Mesothelial cell of epicardium (in vitro differentiated cells): ENCODE measurements at regions not wholly inside any gene's neighbourhood (a gene's known extent, or its start where the extent isn't known, plus 50 kb on each side); places are given as distances from the start of the nearest gene placed in this dataset.

Source experiments
- DNase-seq, 2 experiments: peaks; one replicate each; pipeline ENCODE4 v3.0.0; 2021; ENCODE audit warnings: low spot score in 2 of 2; ENCODE audit not compliant: unreplicated experiment in 2 of 2
- H3K27ac Mint-ChIP-seq: 2 replicates; pipeline ENCODE4 v1.8.0; 2021; ENCODE audit warnings: mixed read lengths
- H3K27me3 Mint-ChIP-seq: 2 replicates; pipeline ENCODE4 v1.8.0; 2021; ENCODE audit warnings: low read depth, mixed read lengths
- H3K36me3 Mint-ChIP-seq: 2 replicates; pipeline ENCODE4 v1.8.0; 2021; ENCODE audit warnings: mixed read lengths
- H3K4me1 Mint-ChIP-seq: 2 replicates; pipeline ENCODE4 v1.8.0; 2021; ENCODE audit warnings: mixed read lengths
- H3K4me3 Mint-ChIP-seq: 2 replicates; pipeline ENCODE4 v1.8.0; 2021; ENCODE audit warnings: mild to moderate bottlenecking, moderate library complexity, mixed read lengths
- H3K9me3 Mint-ChIP-seq: 2 replicates; pipeline ENCODE4 v1.8.0; 2021; ENCODE audit warnings: mixed read lengths
- TF ChIP-seq, protein P1 (sequence below): fragments of 200-600 bp; sonication (generic); IDR thresholded peaks from one replicate; pipeline ENCODE4 v1.5.0; 2021; ENCODE audit warnings: antibody characterized with exemption; ENCODE audit not compliant: unreplicated experiment

DNA sequence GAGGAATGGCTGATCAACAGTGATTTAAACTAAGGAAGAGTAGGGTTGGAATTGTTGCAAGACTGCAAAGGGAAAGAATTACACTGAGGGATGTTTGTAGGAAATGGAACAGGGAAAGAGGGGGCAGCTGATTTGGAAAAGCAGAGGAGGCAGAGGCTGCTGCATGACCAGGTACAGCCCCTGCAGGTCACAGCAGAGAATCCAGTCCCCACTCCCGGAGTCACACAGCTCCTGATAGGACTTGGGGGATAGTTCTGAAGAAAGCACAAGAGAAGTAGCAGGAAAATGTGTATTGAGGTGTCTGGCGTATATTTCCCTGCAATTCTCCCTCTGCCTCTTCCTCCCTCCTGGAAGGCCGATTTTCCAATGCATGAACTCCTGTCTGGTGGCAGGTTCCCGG, 92.5 kb upstream of the PDE10A start:
- Mint-ChIP-seq H3K4me1 (peaks cover 2% of the 10 kb centered on the region), H3K9me3 (no peaks in the 10 kb centered on the region), H3K27ac (no peak overlapping the region), H3K27me3 (peaks cover 13% of the 10 kb centered on the region), H3K4me3 (no peak overlapping the region), H3K36me3 (no peaks in the 10 kb centered on the region)
- DNase-seq = no peak
- TF ChIP-seq, protein P1, sequence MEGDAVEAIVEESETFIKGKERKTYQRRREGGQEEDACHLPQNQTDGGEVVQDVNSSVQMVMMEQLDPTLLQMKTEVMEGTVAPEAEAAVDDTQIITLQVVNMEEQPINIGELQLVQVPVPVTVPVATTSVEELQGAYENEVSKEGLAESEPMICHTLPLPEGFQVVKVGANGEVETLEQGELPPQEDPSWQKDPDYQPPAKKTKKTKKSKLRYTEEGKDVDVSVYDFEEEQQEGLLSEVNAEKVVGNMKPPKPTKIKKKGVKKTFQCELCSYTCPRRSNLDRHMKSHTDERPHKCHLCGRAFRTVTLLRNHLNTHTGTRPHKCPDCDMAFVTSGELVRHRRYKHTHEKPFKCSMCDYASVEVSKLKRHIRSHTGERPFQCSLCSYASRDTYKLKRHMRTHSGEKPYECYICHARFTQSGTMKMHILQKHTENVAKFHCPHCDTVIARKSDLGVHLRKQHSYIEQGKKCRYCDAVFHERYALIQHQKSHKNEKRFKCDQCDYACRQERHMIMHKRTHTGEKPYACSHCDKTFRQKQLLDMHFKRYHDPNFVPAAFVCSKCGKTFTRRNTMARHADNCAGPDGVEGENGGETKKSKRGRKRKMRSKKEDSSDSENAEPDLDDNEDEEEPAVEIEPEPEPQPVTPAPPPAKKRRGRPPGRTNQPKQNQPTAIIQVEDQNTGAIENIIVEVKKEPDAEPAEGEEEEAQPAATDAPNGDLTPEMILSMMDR = no peak

DNA sequence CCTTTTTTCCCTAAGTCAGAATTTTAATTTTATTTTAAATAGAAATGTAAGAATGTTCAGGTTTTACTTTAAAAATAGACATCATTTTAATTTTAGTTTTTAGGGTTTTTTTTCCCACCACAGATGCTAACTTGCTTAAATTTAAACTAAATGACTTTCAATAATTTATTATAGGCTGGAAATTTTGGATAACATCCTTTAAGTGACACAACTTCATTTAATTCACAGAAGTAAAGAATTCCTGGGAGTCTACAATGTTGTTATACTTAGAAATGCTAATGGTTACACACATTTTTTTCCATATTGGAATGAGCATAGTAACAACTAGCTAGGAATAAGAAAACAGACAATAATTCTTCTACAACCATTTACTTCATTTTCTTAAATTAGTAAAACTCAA, 90.5 kb upstream of the PDE10A start:
- Mint-ChIP-seq H3K4me3 (no peak overlapping the region), H3K27ac (no peak overlapping the region), H3K36me3 (no peaks in the 10 kb centered on the region), H3K4me1 (peaks cover 2% of the 10 kb centered on the region), H3K27me3 (peaks cover 12% of the 10 kb centered on the region), H3K9me3 (peaks cover 6% of the 10 kb centered on the region)
- TF ChIP-seq, protein P1 = no peak
- DNase-seq = no peak

DNA sequence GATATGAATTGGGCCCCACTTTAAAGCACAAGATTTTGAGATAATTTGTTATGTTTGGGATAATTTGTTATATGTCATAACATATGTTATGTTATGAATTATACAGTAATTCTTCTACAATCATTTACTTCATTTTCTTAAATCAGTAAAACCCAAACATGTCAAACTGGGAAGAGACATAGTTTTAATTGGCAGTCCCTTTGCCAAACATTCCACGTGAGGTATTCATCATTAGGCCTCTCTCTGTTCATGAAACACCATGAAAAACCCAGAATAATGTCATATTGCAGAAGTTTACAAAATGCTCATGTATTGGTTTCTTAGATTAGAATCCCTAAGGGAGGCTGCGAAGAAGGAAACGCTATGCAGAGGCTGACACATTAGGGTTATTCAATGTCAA, 89.4 kb upstream of the PDE10A start:
- Mint-ChIP-seq H3K4me1 (peaks cover 2% of the 10 kb centered on the region), H3K36me3 (no peaks in the 10 kb centered on the region), H3K9me3 (peaks cover 6% of the 10 kb centered on the region), H3K4me3 (no peak overlapping the region), H3K27ac (no peak overlapping the region), H3K27me3 (peaks cover 11% of the 10 kb centered on the region)
- TF ChIP-seq, protein P1 = no peak
- DNase-seq = no peak

DNA sequence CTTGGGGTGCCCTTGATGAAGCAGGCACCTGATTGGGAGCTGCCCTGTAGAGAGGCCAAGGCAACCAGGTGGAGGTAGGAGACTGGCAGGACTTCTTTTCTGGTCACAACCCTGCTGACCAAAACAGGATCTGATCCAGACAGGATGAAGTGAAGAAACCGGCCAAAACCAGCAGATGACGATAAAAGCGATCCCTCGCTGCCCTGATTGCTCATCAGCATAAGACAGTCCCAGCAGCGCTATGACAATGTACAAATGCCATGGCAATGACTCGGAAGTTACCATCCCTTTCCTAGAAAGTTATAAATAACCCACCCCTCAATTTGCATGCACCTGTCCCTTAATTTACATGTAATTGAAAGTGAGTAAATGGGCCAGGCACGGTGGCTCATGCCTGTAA, 88.4 kb upstream of the PDE10A start:
- Mint-ChIP-seq H3K4me3 (no peak overlapping the region), H3K9me3 (peaks cover 6% of the 10 kb centered on the region), H3K4me1 (peaks cover 2% of the 10 kb centered on the region), H3K27ac (no peak overlapping the region), H3K36me3 (no peaks in the 10 kb centered on the region), H3K27me3 (peaks cover 12% of the 10 kb centered on the region)
- no peak for DNase-seq
- TF ChIP-seq, protein P1 = no peak

DNA sequence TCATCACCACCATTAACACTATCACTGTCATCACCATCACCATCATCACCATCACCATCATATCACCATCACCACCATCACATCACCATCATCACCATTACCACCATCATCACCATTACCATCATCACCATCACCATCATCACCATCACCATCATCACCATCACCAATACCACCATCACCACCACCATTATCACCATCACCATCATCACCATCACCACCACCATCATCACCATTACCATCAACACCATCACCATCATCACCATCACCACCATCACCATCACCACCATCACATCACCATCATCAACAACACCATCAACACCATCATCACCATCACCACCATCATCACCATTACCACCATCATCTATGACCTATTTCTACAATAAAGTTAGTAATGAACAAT, 86.1 kb upstream of the PDE10A start:
- peaks cover 5% of the 10 kb centered on the region for H3K27me3 Mint-ChIP-seq
- peaks cover 2% of the 10 kb centered on the region for H3K4me1 Mint-ChIP-seq
- DNase-seq = no peak
- H3K4me3 Mint-ChIP-seq = no peak overlapping the region
- H3K27ac Mint-ChIP-seq = no peak overlapping the region
- no peaks in the 10 kb centered on the region for H3K36me3 Mint-ChIP-seq
- TF ChIP-seq, protein P1 = no peak
- H3K9me3 Mint-ChIP-seq = peaks cover 6% of the 10 kb centered on the region

DNA sequence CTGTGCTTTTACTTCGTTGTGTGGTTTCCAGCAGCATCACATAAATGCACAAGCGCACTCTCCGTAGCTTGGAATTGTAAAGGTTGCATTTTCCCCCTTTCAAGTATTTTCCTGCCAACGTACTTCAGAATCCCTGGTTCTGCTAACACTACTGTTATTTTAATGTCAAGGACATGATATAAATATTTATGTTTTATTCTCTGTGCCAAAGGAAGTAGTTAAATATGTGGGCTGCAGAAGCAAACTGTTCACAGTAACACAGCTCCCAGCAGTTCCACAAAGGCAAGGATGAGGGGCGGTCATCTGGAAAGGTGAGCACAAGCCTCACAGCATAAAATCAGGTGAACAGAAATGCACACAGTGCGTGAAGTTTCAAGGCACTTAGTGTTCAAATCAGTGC, 85.3 kb upstream of the PDE10A start:
- Mint-ChIP-seq H3K36me3 (no peaks in the 10 kb centered on the region), H3K27ac (no peak overlapping the region), H3K4me1 (peaks cover 3% of the 10 kb centered on the region), H3K27me3 (peaks cover 5% of the 10 kb centered on the region), H3K9me3 (peaks cover 6% of the 10 kb centered on the region), H3K4me3 (no peak overlapping the region)
- TF ChIP-seq, protein P1 = no peak
- no peak for DNase-seq
